Heart left ventricle (tissue), 16 donors: ENCODE measurements at regions not wholly inside any gene's neighbourhood (a gene's known extent, or its start where the extent isn't known, plus 50 kb on each side); places are given as distances from the start of the nearest gene placed in this dataset.

Experiments
- ATAC-seq, 4 donors: fragments of 200-7000 bp; cut with Tn5 transposase; one replicate each; pipeline ENCODE4 v1.9.1; 2020 to 2022; ENCODE audit warnings: moderate library complexity in 4 of 4, mild to moderate bottlenecking in 3 of 4, moderate number of reproducible peaks in 1 of 4
- DNase-seq, 5 donors: peaks; one replicate each; pipeline ENCODE4 v3.0.0-alpha.2; 2020
- H3K27ac ChIP-seq, 12 donors: fragments of 200-600 bp; sonication (generic) in 4 of 12; one replicate each; pipeline versions ENCODE4 v1.5.0 to v1.8.0; 2016 to 2022; ENCODE audit warnings: mild to moderate bottlenecking in 2 of 12
- H3K27me3 ChIP-seq, 9 donors: fragments of 200-600 bp; sonication (generic) in 2 of 9; one replicate each; pipeline versions ENCODE4 v1.5.1 to v1.8.0; 2016 to 2022; ENCODE audit warnings: mild to moderate bottlenecking in 3 of 9
- H3K36me3 ChIP-seq, 9 donors: fragments of 200-600 bp; sonication (generic) in 2 of 9; one replicate each; pipeline versions ENCODE4 v1.5.0 to v1.8.0; 2018 to 2022; ENCODE audit warnings: mild to moderate bottlenecking in 2 of 9
- H3K4me1 ChIP-seq, 12 donors: fragments of 200-600 bp; sonication (generic) in 4 of 12; one replicate each; pipeline versions ENCODE4 v1.5.0 to v1.8.0; 2016 to 2022; ENCODE audit warnings: mild to moderate bottlenecking in 3 of 12
- H3K4me3 ChIP-seq, 12 donors: fragments of 200-600 bp; sonication (generic) in 4 of 12; one replicate each; pipeline versions ENCODE4 v1.5.0 to v1.8.0; 2017 to 2022; ENCODE audit warnings: mild to moderate bottlenecking in 9 of 12, moderate library complexity in 4 of 12
- H3K9me3 ChIP-seq, 12 donors: fragments of 200-600 bp; sonication (generic) in 4 of 12; one replicate each; pipeline versions ENCODE4 v1.5.0 to v1.8.0; 2016 to 2022; ENCODE audit warnings: mild to moderate bottlenecking in 1 of 12
- CTCF ChIP-seq, 12 donors: fragments of 200-600 bp; sonication (generic) in 4 of 12; IDR thresholded peaks; one replicate each; pipeline versions ENCODE4 v1.5.0 to v1.8.0; 2018 to 2022; ENCODE audit warnings: antibody characterized with exemption in 12 of 12, mild to moderate bottlenecking in 5 of 12
- POLR2A ChIP-seq, 2 donors: fragments of 450-650 bp; IDR thresholded peaks; one replicate each; pipeline ENCODE4 v1.6.1; 2017; ENCODE audit warnings: antibody characterized with exemption in 2 of 2, mild to moderate bottlenecking in 2 of 2, moderate library complexity in 2 of 2
- WGBS, 4 donors: extraction: QIAGEN DNeasy Blood & Tissue Kit in 2 of 4; methylation state at CpG; one replicate each; pipeline versions ENCODE4 v1.1.5 to v1.1.7; 2013 to 2018; 5-methylcytosine and 5-hydroxymethylcytosine counted together
- intact Hi-C, 10 donors: fragments of 100-400 bp; cut with DNase I; formaldehyde crosslinking; loops; one replicate each; pipeline versions ENCODE4 v1.11.1 to v1.14.2; 2022
- donor health status: ischemic (EF 13 %, LVEDD 7.1; RV severe dilation, severe dysfunction).
- donor health status: healthy with polysubstance abuse.
- donor health status: DM: no; HTN: yes; CAD: no.
- donor health status: DM: no; HTN: no; CAD: no.
- donor health status: ischemic (EF 25% LVEDD 6.9; RV normal size, moderate dysfunction).
- donor health status: ischemic (EF 25% LVEDD 5.7; RV mildly dilated, moderate dysfunction).
- donor health status: healthy.
- donor health status: DM: yes; HTN: yes; CAD: no.
- donor health status: ischemic (EF 35%, LVEDD 5.7; RV mildly dilated, moderate dysfunction).
- donor health status: nonischemic (EF 11% LVEDD 7.7; RV severe dilation, severe dysfunction).
- donor health status: DM: yes; HTN: yes; CAD: no.
- donor health status: PGD.
- donor health status: ischemic (EF 29% LVEDD 5.4; RV normal size, mild dysfunction).
- donor health status: nonischemic (EF 23%, LVEDD 6.1; RV moderate dilation, normal function).

- intact Hi-C loops = no loop called here
- Histone ChIP-seq H3K4me3 (no peak overlapping the region), H3K36me3 (no peaks in the 10 kb centered on the region), H3K4me1 (peaks cover 0 to 7% (median 0%) of the 10 kb centered on the region in 12 donors), H3K9me3 (no peaks in the 10 kb centered on the region), H3K27me3 (peaks cover 0 to 11% (median 0%) of the 10 kb centered on the region in 9 donors), H3K27ac (no peak overlapping the region)
- DNase-seq = no peak
- TF ChIP-seq CTCF (IDR thresholded peaks at IDR 0.05) = no peak
- no peak for TF ChIP-seq POLR2A (IDR thresholded peaks at IDR 0.05)
- 72 to 86% (median 80%) methylated on average over 3 of the region's 3 CpGs for WGBS, 4 donors
- ATAC-seq = no peak
These were observed 214.2 kb upstream of the PROK2 start for GRCh38 chr3:71998995-71999673.

- Histone ChIP-seq H3K27ac (no peak overlapping the region), H3K9me3 (no peaks in the 10 kb centered on the region), H3K4me1 (peaks cover 0 to 7% (median 0%) of the 10 kb centered on the region in 12 donors), H3K27me3 (peaks cover 0 to 8% (median 0%) of the 10 kb centered on the region in 9 donors), H3K4me3 (no peak overlapping the region), H3K36me3 (no peaks in the 10 kb centered on the region)
- WGBS, 4 donors = 63 to 75% (median 69%) methylated on average over 4 of the region's 4 CpGs
- TF ChIP-seq CTCF (IDR thresholded peaks at IDR 0.05) = no peak
- no peak for TF ChIP-seq POLR2A (IDR thresholded peaks at IDR 0.05)
- DNase-seq (no peak), ATAC-seq (no peak)
- intact Hi-C loops = no loop called here
These were observed 212.2 kb upstream of the PROK2 start for GRCh38 chr3:71997066-71997653.

- peaks cover 0 to 4% (median 0%) of the 10 kb centered on the region in 9 donors for H3K27me3 ChIP-seq
- H3K4me3 ChIP-seq = no peak overlapping the region
- intact Hi-C loops = no loop called here
- TF ChIP-seq CTCF (IDR thresholded peaks at IDR 0.05) (no peak), POLR2A (IDR thresholded peaks at IDR 0.05) (no peak)
- H3K27ac ChIP-seq = no peak overlapping the region
- H3K4me1 ChIP-seq = peaks cover 0 to 7% (median 0%) of the 10 kb centered on the region in 12 donors
- no peak for ATAC-seq
- DNase-seq = no peak
- H3K36me3 ChIP-seq = no peaks in the 10 kb centered on the region
- WGBS, 4 donors = 46 to 49% (median 46%) methylated on average over 3 of the region's 3 CpGs
- peaks cover 0 to 3% (median 0%) of the 10 kb centered on the region in 12 donors for H3K9me3 ChIP-seq
These were observed 210.0 kb upstream of the PROK2 start for GRCh38 chr3:71994906-71995305.

GRCh38 chr3:71994203-71994602 is 209.3 kb upstream of the PROK2 start:
- peaks cover 0 to 4% (median 0%) of the 10 kb centered on the region in 9 donors for H3K27me3 ChIP-seq
- intact Hi-C loops = no loop called here
- peaks cover 0 to 3% (median 0%) of the 10 kb centered on the region in 12 donors for H3K9me3 ChIP-seq
- no peak overlapping the region for H3K4me3 ChIP-seq
- H3K27ac ChIP-seq = no peak overlapping the region
- WGBS, 4 donors = 74 to 84% (median 81%) methylated on average over 8 of the region's 8 CpGs
- peaks cover 0 to 7% (median 0%) of the 10 kb centered on the region in 12 donors for H3K4me1 ChIP-seq
- no peak for TF ChIP-seq CTCF (IDR thresholded peaks at IDR 0.05)
- no peak for TF ChIP-seq POLR2A (IDR thresholded peaks at IDR 0.05)
- DNase-seq = peak in 1 of 5 donors; percentile 37
- peak in 2 of 4 donors; percentile 31 to 52 for ATAC-seq
- no peaks in the 10 kb centered on the region for H3K36me3 ChIP-seq
